NT2/D1 (cell line): ENCODE measurements at regions not wholly inside any gene's neighbourhood (a gene's known extent, or its start where the extent isn't known, plus 50 kb on each side); places are given as distances from the start of the nearest gene placed in this dataset.

Experiments
- SUZ12 ChIP-seq: IDR thresholded peaks from 2 replicates; pipeline ENCODE4 v1.6.1; 2011; ENCODE audit not compliant: insufficient read length, insufficient read depth; ENCODE audit errors: extremely low read depth
- ZNF274 ChIP-seq: IDR thresholded peaks from 2 replicates; pipeline ENCODE4 v1.6.1; 2011; ENCODE audit warnings: mild to moderate bottlenecking, low read depth, low read length

- no peak for TF ChIP-seq SUZ12
- TF ChIP-seq ZNF274: no peak
Measured at GRCh38 chr5:109964136-109964535, 274.4 kb downstream of the MAN2A1 start.
